Activated CD8-positive, alpha-beta T cell treated with anti-CD3 and anti-CD28 coated beads for 36 hours (primary cell): ENCODE measurements at regions not wholly inside any gene's neighbourhood (a gene's known extent, or its start where the extent isn't known, plus 50 kb on each side); places are given as distances from the start of the nearest gene placed in this dataset.

Experiments
- ATAC-seq: fragments of 200-7000 bp; cut with Tn5 transposase; one replicate; pipeline ENCODE4 v1.10.0; 2021; ENCODE audit warnings: mild to moderate bottlenecking, moderate library complexity
- CTCF ChIA-PET: fragments of 350-600 bp; sonication (Branson Sonifier 250); formaldehyde crosslinking; loops from one replicate; lab custom pipeline; 2021; ENCODE audit warnings: antibody characterized with exemption; lab: Charles Lee
- POLR2A ChIA-PET: fragments of 350-600 bp; sonication (Branson Sonifier 250); formaldehyde crosslinking; loops from one replicate; lab custom pipeline; 2021; ENCODE audit warnings: antibody characterized with exemption; lab: Charles Lee
- DNase-seq: peaks from one replicate; pipeline ENCODE4 v3.0.0-alpha.2; 2020
- H3K27ac Mint-ChIP-seq: one replicate; pipeline ENCODE4 v1.8.0; 2021; ENCODE audit warnings: mild to moderate bottlenecking, mixed read lengths
- H3K27me3 Mint-ChIP-seq: one replicate; pipeline ENCODE4 v1.8.0; 2021; ENCODE audit warnings: mixed read lengths
- H3K36me3 Mint-ChIP-seq: one replicate; pipeline ENCODE4 v1.8.0; 2021; ENCODE audit warnings: low read depth, mixed read lengths
- H3K4me1 Mint-ChIP-seq: one replicate; pipeline ENCODE4 v1.8.0; 2021; ENCODE audit warnings: low read depth, mixed read lengths
- H3K4me3 Mint-ChIP-seq: one replicate; pipeline ENCODE4 v1.8.0; 2021; ENCODE audit warnings: mild to moderate bottlenecking, moderate library complexity, mixed read lengths
- H3K9me3 Mint-ChIP-seq: one replicate; pipeline ENCODE4 v1.8.0; 2021; ENCODE audit warnings: mixed read lengths
- intact Hi-C: fragments of 100-400 bp; cut with micrococcal nuclease; formaldehyde crosslinking; loops from one replicate; pipeline ENCODE4 v1.10.0; 2022
- TF ChIP-seq, protein P1 (sequence below): fragments of 200-600 bp; IDR thresholded peaks from one replicate; pipeline ENCODE4 v1.8.0; 2022; ENCODE audit warnings: antibody characterized with exemption, mild to moderate bottlenecking

DNA sequence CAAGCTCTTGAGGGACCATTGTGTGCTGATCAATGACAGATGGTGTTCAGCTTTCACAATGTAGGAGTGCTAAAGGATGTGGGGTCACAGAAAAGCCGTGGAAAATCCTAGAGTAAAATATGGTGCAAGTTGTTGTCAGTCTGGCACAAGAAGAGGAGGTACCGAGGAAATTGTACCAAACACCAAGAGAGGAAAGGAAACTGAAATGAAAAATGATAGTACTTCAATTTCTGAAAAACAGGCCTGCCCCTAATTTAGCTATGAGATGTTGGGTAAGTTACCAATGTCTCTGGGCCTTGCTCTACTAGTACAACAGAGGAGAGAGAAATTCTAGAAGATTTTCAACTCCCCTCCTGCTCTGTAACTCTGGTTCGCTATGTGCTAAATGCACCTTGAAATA lies 78.8 kb upstream of the PELI1 start:
- Mint-ChIP-seq H3K4me1 (peaks cover 24% of the 10 kb centered on the region), H3K27me3 (no peaks in the 10 kb centered on the region), H3K36me3 (no peaks in the 10 kb centered on the region), H3K27ac (peak overlapping the region; percentile 86), H3K9me3 (no peaks in the 10 kb centered on the region), H3K4me3 (peak overlapping the region; percentile 2)
- TF ChIP-seq, protein P1, sequence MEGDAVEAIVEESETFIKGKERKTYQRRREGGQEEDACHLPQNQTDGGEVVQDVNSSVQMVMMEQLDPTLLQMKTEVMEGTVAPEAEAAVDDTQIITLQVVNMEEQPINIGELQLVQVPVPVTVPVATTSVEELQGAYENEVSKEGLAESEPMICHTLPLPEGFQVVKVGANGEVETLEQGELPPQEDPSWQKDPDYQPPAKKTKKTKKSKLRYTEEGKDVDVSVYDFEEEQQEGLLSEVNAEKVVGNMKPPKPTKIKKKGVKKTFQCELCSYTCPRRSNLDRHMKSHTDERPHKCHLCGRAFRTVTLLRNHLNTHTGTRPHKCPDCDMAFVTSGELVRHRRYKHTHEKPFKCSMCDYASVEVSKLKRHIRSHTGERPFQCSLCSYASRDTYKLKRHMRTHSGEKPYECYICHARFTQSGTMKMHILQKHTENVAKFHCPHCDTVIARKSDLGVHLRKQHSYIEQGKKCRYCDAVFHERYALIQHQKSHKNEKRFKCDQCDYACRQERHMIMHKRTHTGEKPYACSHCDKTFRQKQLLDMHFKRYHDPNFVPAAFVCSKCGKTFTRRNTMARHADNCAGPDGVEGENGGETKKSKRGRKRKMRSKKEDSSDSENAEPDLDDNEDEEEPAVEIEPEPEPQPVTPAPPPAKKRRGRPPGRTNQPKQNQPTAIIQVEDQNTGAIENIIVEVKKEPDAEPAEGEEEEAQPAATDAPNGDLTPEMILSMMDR = no peak
- CTCF ChIA-PET = interaction anchor here (1.0 to 3.1 kb wide), 8 partner anchors 8 to 173 kb away, joined by 3 to 14 read pairs (median 6); no protein-coding TSS in a partner anchor
- DNase-seq (no peak), ATAC-seq (peak; percentile 57)
- POLR2A ChIA-PET = interaction anchor here (1.6 to 2.7 kb wide), 2 partner anchors 9 to 103 kb away, joined by 5 to 16 read pairs; no protein-coding TSS in a partner anchor
- intact Hi-C loops = no loop called here

DNA sequence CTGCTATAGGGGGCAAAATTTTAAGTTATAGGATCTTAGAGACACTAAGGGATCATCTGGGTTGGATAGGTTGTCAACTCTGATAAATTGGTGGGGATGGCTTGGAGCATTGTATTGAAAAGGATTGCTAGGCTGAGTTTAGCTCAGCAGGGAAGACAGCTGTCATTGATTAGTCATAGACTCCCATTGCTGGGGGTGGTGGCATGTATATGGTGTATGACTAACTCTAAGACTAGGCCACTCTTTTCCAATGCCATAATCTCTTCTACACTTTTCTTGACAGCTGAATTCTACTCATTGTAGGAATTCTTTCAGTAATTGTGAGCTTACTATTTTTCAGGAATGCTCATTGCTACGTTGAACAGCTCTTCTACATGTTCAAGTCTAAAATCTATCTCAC lies 81.3 kb upstream of the PELI1 start:
- Mint-ChIP-seq H3K4me1 (peaks cover 26% of the 10 kb centered on the region), H3K27ac (no peak overlapping the region), H3K27me3 (no peaks in the 10 kb centered on the region), H3K4me3 (no peak overlapping the region), H3K36me3 (no peaks in the 10 kb centered on the region), H3K9me3 (no peaks in the 10 kb centered on the region)
- POLR2A ChIA-PET = interaction anchor here (0.9 to 1.2 kb wide), 2 partner anchors 13 to 102 kb away, joined by 3 read pairs; no protein-coding TSS in a partner anchor
- ATAC-seq (peak; percentile 75), DNase-seq (peak; percentile 45)
- TF ChIP-seq, protein P1 = no peak
- intact Hi-C loops = no loop called here
- CTCF ChIA-PET = interaction anchor here (0.6 to 1.7 kb wide), 4 partner anchors 10 to 263 kb away, joined by 3 to 5 read pairs (median 4); no protein-coding TSS in a partner anchor

GRCh38 chr2:64226611-64227010 lies 82.4 kb upstream of the PELI1 start:
- peaks cover 26% of the 10 kb centered on the region for H3K4me1 Mint-ChIP-seq
- POLR2A ChIA-PET = interaction anchor here (1.2 kb wide), 1 partner anchor 15 kb away, joined by 3 read pairs; no protein-coding TSS in a partner anchor
- peaks cover 1% of the 10 kb centered on the region for H3K27me3 Mint-ChIP-seq
- ATAC-seq (no peak), DNase-seq (no peak)
- TF ChIP-seq, protein P1 = no peak
- H3K27ac Mint-ChIP-seq = no peak overlapping the region
- intact Hi-C loops = no loop called here
- H3K36me3 Mint-ChIP-seq = no peaks in the 10 kb centered on the region
- H3K4me3 Mint-ChIP-seq = no peak overlapping the region
- CTCF ChIA-PET = interaction anchor here (1.2 to 3.3 kb wide), 4 partner anchors 9 to 103 kb away, joined by 5 to 15 read pairs (median 10); no protein-coding TSS in a partner anchor
- H3K9me3 Mint-ChIP-seq = no peaks in the 10 kb centered on the region

GRCh38 chr2:64227603-64228125 lies 83.4 kb upstream of the PELI1 start:
- POLR2A ChIA-PET = interaction anchor here (0.7 to 1.7 kb wide), 8 partner anchors 8 to 98 kb away, joined by 3 to 5 read pairs (median 4); no protein-coding TSS in a partner anchor
- peaks cover 1% of the 10 kb centered on the region for H3K27me3 Mint-ChIP-seq
- no peaks in the 10 kb centered on the region for H3K9me3 Mint-ChIP-seq
- no peak overlapping the region for H3K27ac Mint-ChIP-seq
- intact Hi-C loops = no loop called here
- TF ChIP-seq, protein P1 = no peak
- H3K4me3 Mint-ChIP-seq = peak overlapping the region; percentile 81
- peaks cover 25% of the 10 kb centered on the region for H3K4me1 Mint-ChIP-seq
- no peaks in the 10 kb centered on the region for H3K36me3 Mint-ChIP-seq
- CTCF ChIA-PET = interaction anchor here (0.7 to 3.3 kb wide), 8 partner anchors 8 to 178 kb away, joined by 3 to 15 read pairs (median 4); no protein-coding TSS in a partner anchor
- no peak for DNase-seq
- no peak for ATAC-seq
